Stimulated activated CD4-positive, alpha-beta T cell treated with anti-CD3 and anti-CD28 coated beads, Interleukin-12 subunit alpha, Interleukin-12 subunit beta, amount 100 ng/mL, for 48 hours (primary cell): ENCODE measurements at regions not wholly inside any gene's neighbourhood (a gene's known extent, or its start where the extent isn't known, plus 50 kb on each side); places are given as distances from the start of the nearest gene placed in this dataset.
"Not testable (repeated sequence)": the region's sequence is repeated elsewhere in the genome, so short reads cannot be mapped to it uniquely, and the experiment has no call there.

Experiments used
- DNase-seq, 3 donors: peaks; one replicate each; pipeline ENCODE4 v3.0.0-alpha.2; 2020; ENCODE audit warnings: low read depth in 2 of 3, low spot score in 1 of 3

- no peak for DNase-seq
Observed at GRCh38 chr3:139134678-139135372, 90.1 kb upstream of the PRR23C start.

GRCh38 chr3:139135657-139136056 lies 91.0 kb upstream of the PRR23C start:
- no peak for DNase-seq

- no peak for DNase-seq
Observed at GRCh38 chr3:139136469-139137202, 91.9 kb upstream of the PRR23C start.

- no peak for DNase-seq
Observed at GRCh38 chr3:139140553-139140952, 95.9 kb upstream of the PRR23C start.

GRCh38 chr3:139145980-139146379 lies 101.3 kb upstream of the PRR23C start:
- not testable (repeated sequence) for DNase-seq

GRCh38 chr3:139151530-139151929 lies 106.8 kb upstream of the PRR23C start:
- no peak for DNase-seq

- not testable (repeated sequence) for DNase-seq
Observed at GRCh38 chr3:139153434-139153833, 108.7 kb upstream of the PRR23C start.

- no peak for DNase-seq
Observed at GRCh38 chr3:139157161-139157932, 112.7 kb upstream of the PRR23C start.

GRCh38 chr3:139159356-139159755 lies 114.7 kb upstream of the PRR23C start:
- DNase-seq: no peak

- DNase-seq: no peak
Observed at GRCh38 chr3:139173372-139174108, 128.8 kb upstream of the PRR23C start.

- DNase-seq: no peak
Observed at GRCh38 chr3:139180489-139180888, 135.8 kb upstream of the PRR23C start.

- no peak for DNase-seq
Observed at GRCh38 chr3:139182143-139182542, 137.5 kb upstream of the PRR23C start.

GRCh38 chr3:139182598-139182997 lies 137.9 kb upstream of the PRR23C start:
- no peak for DNase-seq

GRCh38 chr3:139185527-139185926 lies 140.8 kb upstream of the PRR23C start:
- no peak for DNase-seq

- DNase-seq: no peak
Observed at GRCh38 chr3:139187154-139187553, 142.5 kb upstream of the PRR23C start.

GRCh38 chr3:139187648-139188047 lies 143.0 kb upstream of the PRR23C start:
- DNase-seq: no peak

- no peak for DNase-seq
Observed at GRCh38 chr3:139189943-139190342, 145.3 kb upstream of the PRR23C start.

- DNase-seq: not testable (repeated sequence)
Observed at GRCh38 chr3:139194421-139194820, 149.4 kb upstream of the MRPS22 start.

- not testable (repeated sequence) for DNase-seq
Observed at GRCh38 chr3:139196146-139196545, 147.7 kb upstream of the MRPS22 start.

GRCh38 chr3:139197251-139197650 lies 146.6 kb upstream of the MRPS22 start:
- DNase-seq: no peak

- DNase-seq: no peak
Observed at GRCh38 chr3:139198186-139198585, 145.6 kb upstream of the MRPS22 start.
